ENCODE measurements at regions not wholly inside any gene's neighbourhood (a gene's known extent, or its start where the extent isn't known, plus 50 kb on each side); places are given as distances from the start of the nearest gene placed in this dataset.

GRCh38 chr13:68027306-68027705, 797.2 kb upstream of the PCDH9 start (continued):
- TF ChIP-seq CHD7 (IDR thresholded peaks at IDR 0.05; ENCODE audit: insufficient replicate concordance, low read length) = no peak
- TF ChIP-seq ATF2 (IDR thresholded peaks at IDR 0.05; ENCODE audit: low read length) = no peak
- TF ChIP-seq SIN3A (conservative IDR thresholded peaks at IDR 0.05 in 1 of 2, IDR thresholded peaks at IDR 0.05 in 1 of 2; ENCODE audit: low read depth in 1 of 2, low read length in 2 of 2) = no peak
- TF ChIP-seq TEAD4 (IDR thresholded peaks at IDR 0.05; ENCODE audit: low read depth, low read length) = no peak
- no peak for TF ChIP-seq ATF3 (IDR thresholded peaks at IDR 0.05; ENCODE audit: insufficient read depth, low read depth, low read length)
- no peak for TF ChIP-seq PHF8 (conservative IDR thresholded peaks at IDR 0.05; ENCODE audit: low read depth, low read length)
- no peak for TF ChIP-seq CEBPB (IDR thresholded peaks at IDR 0.05; ENCODE audit: low read depth, low read length)
- no peak for TF ChIP-seq SUZ12 (IDR thresholded peaks at IDR 0.05; ENCODE audit: low read length)
- no peak for TF ChIP-seq HDAC6 (IDR thresholded peaks at IDR 0.05; ENCODE audit: low read depth, low read length)
- no peak for TF ChIP-seq RFX5 (IDR thresholded peaks at IDR 0.05; ENCODE audit: borderline replicate concordance, low read depth, low read length)

Measured in H1 (cell line).